ENCODE measurements at regions not wholly inside any gene's neighbourhood (a gene's known extent, or its start where the extent isn't known, plus 50 kb on each side); places are given as distances from the start of the nearest gene placed in this dataset. TPM values are rescaled to one million over a fixed set of nuclear protein-coding genes. Genes with fewer than 3 reads are reported as not detected.

Small RNAs in the stretch of these regions (microRNA-seq; reads per million reads assigned to microRNA genes)
- not detected for gene MIR6817 (ENCODE audit: borderline microRNAs expressed, borderline replicate concordance)

Small RNAs in the stretch of these regions (small RNA-seq; reads per million reads assigned to genes)
- not detected for gene IGLL3P
- gene MIR6817: not detected
